ENCODE measurements at regions not wholly inside any gene's neighbourhood (a gene's known extent, or its start where the extent isn't known, plus 50 kb on each side); places are given as distances from the start of the nearest gene placed in this dataset.

DNA sequence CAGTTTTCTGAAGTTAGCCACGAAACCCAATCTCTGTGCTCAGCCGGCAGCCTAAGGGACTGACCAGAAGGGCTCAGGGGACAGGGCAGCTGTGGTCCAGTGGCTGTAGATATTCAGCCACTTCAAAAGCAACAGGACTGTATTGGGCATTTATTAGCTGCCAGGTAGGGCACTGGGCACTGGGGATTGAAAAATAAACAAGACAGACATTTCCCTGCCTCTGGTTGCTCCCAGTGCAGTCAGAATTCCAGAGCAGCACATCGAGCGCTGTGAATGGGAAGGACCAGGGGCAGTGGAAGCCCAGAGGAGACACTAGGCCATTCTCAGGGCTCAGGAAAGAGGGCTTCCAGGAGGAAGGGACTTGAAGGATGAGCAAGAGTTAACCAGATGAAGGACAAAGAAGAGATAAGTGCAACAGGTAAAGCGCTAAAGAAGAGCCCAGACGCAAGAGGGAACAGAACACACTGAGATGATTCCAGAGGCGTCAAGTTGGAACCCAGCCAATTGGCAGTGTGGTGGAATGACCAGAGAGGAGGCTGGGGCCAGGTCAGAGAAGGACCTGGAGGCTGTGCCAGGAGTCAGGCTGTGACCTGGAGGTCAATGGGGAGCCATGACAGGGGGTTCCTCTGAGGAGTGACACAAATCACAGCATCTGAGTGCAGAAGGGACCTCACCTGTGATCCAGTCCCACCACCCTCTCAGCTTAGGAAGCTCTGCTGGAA lies 122.5 kb upstream of the ZNF618 start:
- TF ChIP-seq, protein P1, sequence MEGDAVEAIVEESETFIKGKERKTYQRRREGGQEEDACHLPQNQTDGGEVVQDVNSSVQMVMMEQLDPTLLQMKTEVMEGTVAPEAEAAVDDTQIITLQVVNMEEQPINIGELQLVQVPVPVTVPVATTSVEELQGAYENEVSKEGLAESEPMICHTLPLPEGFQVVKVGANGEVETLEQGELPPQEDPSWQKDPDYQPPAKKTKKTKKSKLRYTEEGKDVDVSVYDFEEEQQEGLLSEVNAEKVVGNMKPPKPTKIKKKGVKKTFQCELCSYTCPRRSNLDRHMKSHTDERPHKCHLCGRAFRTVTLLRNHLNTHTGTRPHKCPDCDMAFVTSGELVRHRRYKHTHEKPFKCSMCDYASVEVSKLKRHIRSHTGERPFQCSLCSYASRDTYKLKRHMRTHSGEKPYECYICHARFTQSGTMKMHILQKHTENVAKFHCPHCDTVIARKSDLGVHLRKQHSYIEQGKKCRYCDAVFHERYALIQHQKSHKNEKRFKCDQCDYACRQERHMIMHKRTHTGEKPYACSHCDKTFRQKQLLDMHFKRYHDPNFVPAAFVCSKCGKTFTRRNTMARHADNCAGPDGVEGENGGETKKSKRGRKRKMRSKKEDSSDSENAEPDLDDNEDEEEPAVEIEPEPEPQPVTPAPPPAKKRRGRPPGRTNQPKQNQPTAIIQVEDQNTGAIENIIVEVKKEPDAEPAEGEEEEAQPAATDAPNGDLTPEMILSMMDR (conservative IDR thresholded peaks at IDR 0.05; ENCODE audit: low read length): no peak
- no peak for TF ChIP-seq EZH2phosphoT487 (IDR thresholded peaks at IDR 0.05; ENCODE audit: borderline replicate concordance)
